ENCODE measurements at regions not wholly inside any gene's neighbourhood (a gene's known extent, or its start where the extent isn't known, plus 50 kb on each side); places are given as distances from the start of the nearest gene placed in this dataset.
"Not testable (repeated sequence)": the region's sequence is repeated elsewhere in the genome, so short reads cannot be mapped to it uniquely, and the experiment has no call there.

- not testable (repeated sequence) for TF ChIP-seq EZH2 (IDR thresholded peaks at IDR 0.05; ENCODE audit: borderline replicate concordance, low read length); CTCF (IDR thresholded peaks at IDR 0.05; ENCODE audit: low read length)
Observed at GRCh38 chr16:88265286-88265938, 117.3 kb upstream of the ZNF469 start.

All from OCI-LY1 (cell line).